ENCODE measurements at regions not wholly inside any gene's neighbourhood (a gene's known extent, or its start where the extent isn't known, plus 50 kb on each side); places are given as distances from the start of the nearest gene placed in this dataset.

- TF ChIP-seq CTCF (IDR thresholded peaks at IDR 0.05; ENCODE audit: low read depth, low read length) (no peak), POLR2A (IDR thresholded peaks at IDR 0.05; ENCODE audit: extremely low read depth, insufficient read length) (no peak), MAX (IDR thresholded peaks at IDR 0.05; ENCODE audit: low read depth, low read length) (no peak)
These were observed 181.1 kb downstream of the ASCL1 start for GRCh38 chr12:103138538-103138937.

Data from NB4 (cell line).